GM19328 (cell line): ENCODE measurements at regions not wholly inside any gene's neighbourhood (a gene's known extent, or its start where the extent isn't known, plus 50 kb on each side); places are given as distances from the start of the nearest gene placed in this dataset.

Source experiments
- ATAC-seq: cut with Tn5 transposase; IDR thresholded peaks from one replicate; pipeline ENCODE4 v1.9.1; 2021; ENCODE audit warnings: mild to moderate bottlenecking, moderate library complexity; ENCODE audit not compliant: unreplicated experiment

DNA sequence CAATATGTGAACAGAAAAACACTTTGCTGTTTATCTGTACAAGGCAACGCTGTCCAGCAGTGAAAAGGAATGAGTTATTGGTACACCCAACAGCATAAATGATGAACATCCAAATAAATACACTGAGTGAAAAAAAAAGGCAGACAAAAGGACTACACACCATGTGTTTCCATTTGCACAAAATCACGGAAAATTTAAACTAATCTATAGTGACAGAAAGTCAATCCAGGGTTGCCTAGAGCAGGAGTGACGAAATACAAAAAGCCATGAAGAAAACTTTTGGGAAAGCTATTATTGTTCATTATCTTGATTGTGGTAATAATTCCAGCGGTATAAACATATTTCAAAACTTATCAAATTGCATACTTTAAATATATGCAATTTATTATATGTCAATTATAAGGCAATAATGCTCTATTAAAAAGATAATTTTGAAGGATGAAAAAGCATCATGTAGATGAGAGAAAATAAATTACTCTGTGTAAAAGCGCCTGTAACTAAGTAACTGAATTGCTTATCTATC is 578.0 kb upstream of the TMEM132C start:
- ATAC-seq, result no peak

DNA sequence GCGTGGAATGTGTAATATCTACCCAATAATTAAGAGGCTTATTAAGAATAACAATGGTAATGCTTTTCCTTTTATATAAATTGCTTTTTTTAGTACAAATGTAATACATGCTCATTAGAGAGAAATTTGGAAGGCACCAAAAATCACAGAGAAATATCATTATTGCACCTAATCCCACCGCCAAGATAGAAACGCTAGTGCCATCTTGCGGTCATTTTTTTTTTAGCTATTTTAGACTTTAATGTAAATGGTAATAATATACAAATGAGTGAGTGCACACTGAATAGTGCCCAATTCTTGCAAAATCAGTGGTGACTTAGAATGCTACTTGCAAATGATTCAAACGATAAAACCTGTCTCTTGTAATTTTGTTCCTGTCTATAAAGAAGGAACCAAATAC is 576.8 kb upstream of the TMEM132C start:
- ATAC-seq, result no peak

DNA sequence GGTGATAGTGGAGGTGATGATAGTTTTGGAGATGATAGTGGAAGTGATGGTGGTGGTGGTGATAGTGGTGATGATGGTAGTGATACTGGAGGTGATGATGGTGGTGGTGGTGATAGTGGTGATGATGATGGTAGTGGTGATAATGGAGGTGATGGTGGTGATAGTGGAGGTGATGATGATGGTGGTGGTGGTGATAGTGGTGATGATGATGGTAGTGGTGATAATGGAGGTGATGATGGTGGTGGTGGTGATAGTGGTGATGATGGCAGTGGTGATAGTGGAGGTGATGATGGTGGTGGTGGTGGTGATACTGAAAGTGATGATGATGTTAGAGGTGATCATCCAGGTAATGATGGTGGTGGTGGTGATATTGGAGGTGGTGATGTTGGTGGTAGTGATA is 570.0 kb upstream of the TMEM132C start:
- ATAC-seq, result no peak

DNA sequence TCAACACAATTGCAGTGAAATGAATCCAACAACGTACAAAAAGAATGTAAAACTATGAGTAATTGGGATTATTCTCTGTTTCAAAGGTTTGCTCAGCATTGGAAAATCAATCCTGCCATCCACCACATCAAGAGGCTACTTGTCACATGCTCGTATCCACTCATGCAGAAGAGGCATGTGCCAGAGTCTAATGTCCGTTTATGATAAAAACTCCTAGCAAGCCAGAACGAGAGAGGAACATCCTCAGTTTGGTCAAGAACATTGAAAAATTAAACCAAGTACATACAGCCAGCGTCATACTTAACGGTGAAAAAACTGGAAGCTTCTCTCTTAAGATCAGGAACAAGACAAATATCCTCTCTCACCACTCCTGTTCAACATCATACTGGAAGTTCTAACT is 563.9 kb upstream of the TMEM132C start:
- ATAC-seq, result no peak

DNA sequence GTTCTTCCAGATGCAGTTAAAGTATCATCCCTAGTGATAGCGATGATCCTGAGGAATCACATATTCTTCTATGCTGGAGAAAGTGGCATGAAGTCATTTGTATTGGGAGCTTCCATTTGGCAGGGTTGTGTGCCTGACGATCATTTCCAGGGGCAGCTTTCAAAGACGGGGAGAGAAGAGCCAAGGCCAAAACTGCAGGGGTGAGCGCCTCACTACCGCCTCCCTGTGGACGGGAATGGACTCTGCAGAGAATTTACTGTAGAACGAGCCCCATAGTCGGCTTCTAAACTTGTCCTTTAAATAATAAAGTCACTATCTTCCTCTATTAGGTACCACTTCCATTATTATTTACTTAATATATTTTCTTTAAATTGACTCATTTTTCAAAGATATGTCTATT is 555.9 kb upstream of the TMEM132C start:
- no peak for ATAC-seq

DNA sequence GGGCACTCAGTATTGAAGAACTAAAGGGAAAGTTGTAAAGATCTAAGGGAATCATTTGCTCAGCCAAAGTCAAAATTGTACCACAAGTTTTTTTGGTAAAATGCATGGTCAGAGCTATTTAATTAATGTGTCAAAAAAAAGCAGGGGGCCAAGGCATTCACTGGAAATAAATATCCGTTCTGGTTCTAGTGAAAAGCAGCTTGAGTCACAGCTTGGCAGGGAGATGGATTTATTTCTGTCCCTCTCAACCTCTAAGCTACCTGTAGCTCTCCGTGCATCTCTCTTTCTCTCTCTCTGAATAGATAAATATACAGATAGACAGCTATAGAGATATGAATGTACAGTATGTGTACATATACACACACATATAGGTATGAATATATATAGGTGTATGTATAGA is 554.4 kb upstream of the TMEM132C start:
- no peak for ATAC-seq

DNA sequence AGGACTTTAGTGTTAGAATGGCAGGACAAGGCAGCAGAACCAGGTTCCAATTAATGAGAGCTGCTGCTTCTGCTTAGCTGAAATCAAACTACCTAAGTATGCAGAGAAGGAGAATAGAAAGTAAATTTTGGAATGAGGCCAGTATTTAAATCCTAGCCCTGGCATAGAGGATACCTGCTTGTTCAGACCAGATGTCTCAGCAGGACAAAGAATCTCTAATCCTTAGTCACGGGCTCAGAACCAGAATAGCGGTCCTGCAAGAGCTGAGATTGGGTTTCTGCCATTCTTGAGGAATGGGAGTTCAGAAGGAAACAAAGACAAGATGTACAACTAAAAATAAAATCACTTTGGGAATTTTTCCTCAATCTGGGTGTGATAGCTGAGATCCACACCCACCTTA is 550.8 kb upstream of the TMEM132C start:
- ATAC-seq, result no peak

DNA sequence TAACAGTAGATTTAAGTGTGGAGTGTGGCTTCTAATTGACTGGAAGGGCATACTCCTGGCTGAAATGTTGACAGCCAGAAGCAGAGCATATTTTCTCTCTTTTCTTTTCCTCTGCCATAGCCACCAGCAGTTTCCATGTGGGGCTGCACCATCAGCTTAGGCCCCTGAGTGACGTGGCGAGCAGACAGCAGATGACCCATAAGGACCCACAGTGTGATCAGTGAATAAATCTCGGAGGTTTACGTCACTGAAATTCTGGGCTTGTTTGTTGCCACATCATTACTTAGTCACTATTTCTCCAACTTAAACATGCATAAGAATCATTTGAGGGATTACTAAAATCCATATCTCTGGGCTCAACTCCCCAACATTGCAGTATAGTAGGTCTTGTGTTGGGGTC is 549.7 kb upstream of the TMEM132C start:
- ATAC-seq, result no peak

DNA sequence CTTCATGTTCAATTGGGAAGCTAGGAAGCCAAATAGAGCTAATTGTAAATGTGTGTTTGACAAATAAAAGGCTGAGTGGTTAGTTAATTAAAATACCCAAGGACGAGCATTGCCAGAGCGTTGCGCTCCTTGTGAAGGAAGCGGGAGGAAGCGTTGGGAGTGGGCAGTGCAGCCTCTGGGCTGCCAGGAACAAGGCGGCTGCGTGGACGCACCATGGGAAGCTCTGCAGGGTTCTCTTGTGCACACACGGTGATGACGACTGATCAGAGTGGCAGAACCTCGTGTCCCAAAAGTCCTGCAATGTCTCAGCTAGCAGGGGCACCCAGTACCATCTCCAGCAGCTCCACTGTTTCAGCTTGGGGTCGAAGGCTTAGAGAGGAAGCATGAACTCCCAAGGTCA is 546.6 kb upstream of the TMEM132C start:
- ATAC-seq, result no peak

DNA sequence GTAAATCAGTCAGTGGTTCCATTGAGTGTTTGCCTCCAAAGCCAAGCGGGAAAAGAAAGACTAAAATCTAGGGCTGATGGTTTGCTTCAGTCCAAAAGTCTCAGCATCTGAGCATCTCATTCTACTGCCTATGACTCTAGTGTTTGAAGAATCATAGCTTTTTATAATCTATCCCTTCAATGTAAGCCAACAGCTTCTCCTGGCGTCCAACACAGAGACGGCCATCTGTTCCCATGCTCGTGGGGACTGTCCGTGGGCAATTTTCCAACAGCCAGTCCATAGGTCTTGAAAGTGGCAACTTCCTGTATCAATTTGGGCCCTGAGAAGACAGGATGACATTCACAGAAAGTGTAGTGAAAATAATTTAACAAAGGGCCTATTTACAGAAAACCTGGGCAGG is 544.4 kb upstream of the TMEM132C start:
- no peak for ATAC-seq

DNA sequence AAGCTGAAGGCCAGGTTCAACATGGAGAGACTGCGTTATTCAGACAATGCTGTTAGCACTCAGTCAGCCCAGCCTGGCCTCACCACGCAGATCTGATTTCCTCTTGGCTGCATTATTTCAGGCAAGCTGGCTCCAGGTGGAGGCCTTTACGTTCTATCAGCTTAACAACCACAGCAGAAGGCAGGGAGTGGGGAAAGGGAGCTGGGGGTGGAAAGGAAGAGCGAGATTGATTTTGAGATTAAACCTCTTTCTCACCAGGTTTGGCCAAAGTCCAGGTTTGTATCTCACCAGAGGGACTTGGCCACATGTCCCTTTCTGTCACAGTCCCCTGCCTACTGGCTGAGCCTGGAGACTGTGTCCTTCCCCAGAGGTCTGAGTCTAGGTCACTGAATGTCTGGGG is 543.7 kb upstream of the TMEM132C start:
- ATAC-seq, result no peak

DNA sequence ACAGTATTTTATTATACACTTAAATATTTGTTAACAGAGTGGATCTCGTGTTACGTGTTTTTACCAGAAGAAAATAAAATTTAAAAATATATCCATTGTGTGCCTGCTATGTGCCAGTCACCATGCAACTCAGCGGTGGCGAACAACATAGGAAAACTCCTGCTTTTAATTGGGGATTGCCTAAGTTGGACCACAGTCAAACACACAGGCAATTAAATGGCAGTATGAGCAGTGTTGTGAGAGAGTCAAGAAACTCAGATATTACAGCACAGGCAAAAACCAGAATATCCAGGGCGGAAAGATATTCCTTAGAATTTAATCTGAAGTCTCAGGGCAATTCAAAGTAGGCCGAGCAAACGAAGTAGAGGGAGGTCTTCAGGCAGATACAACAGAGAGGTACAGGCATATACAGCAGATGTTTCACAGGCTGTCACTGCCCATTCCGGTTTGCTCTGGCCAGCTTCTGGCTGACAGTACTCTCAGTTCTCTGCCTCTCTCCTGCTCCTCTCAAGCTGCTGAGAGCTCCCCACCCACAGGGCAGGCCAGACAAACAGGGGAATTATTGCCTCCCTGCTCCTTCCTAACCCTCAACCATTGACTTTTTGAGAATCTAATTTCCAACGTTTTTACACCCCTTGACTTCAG is 540.2 kb upstream of the TMEM132C start:
- no peak for ATAC-seq

DNA sequence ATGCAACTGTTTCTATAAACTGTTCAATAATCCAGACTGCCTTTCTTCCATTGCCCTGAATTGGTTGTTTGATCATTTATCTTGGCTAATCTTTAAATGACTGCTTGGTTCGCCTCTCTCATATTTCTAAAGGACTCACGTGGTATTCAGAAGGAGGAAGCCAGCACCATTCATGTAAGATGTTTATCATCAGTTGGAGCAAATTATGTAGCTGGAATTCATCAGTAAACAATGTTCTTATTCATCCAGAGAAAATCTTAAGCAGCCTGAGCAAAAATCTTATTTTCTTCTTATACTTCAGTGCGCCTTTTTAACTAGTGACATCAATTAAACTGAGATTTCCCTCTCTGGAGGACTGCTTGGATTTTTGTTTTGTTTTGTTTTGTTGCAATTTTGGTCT is 538.7 kb upstream of the TMEM132C start:
- no peak for ATAC-seq

DNA sequence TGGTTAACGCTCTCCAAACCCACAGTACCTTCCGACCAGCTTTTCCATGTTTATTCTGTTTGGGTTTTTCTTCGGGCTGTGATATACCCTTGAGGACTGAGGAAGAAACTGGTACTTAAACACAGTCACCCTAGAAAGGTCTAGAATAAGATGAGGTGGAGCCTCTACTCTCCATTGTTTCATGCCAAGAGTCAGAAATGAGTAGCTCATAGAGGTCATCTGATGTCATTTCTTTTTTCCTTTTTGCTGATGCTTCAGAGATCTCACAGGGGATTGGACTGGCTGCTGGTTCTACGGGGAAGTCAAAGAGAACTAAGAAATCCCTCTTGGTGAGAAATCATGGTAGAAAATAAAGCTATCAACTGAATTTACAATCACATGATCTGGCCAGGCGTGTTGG is 538.2 kb upstream of the TMEM132C start:
- no peak for ATAC-seq

DNA sequence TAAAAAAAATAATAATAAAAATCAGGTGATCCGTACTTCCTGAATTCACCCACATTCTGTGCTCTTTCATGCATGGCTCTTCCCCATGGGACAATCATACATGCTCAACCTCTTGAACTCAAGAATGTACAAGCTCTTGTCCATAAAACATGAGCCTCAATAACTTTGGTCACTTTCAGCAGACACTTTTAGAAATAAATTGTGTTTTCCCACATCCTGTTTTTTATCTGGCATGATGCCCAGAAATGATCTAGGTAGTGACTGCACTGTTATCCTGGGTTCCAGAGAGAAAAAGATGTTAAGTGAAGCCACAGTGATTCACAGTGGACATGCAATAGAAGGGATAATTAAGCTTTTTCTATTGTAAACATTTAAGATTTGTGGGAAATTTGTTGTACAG is 537.6 kb upstream of the TMEM132C start:
- no peak for ATAC-seq

DNA sequence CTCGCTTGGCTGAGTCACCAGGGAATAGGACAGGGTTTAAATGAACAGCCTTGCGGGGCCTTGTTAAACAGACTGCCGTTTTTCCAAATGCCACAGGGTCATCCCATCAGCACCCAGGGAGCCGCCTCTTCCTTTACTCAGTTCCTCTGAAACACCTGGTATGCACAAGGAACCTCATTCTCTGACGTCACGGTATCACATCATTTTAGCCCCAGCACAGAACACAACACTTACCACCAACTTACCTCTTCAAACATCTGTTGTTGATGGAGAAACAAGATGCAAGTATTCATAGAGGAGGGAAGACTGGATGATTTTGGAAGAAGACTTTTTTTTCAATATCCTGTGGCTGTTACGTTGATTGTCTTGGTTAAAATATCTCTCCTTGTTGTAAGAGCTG is 535.3 kb upstream of the TMEM132C start:
- ATAC-seq, result no peak

DNA sequence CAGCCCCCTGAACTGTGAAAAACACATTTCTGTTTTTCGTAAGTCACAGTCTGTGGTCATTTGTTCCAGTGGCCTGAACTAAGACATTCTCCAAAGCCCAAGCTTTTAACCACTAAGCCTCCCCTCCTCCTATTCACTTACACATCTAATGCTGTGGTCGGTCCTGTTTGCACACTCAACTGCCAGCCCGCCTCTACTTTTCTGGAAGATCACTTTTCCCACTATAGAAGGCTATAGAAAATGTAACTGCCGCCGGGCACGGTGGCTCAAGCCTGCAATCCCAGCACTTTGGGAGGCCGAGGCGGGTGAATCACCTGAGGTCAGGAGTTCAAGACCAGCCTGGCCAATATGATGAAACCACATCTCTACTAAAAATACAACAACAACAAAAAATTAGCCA is 524.7 kb upstream of the TMEM132C start:
- no peak for ATAC-seq

DNA sequence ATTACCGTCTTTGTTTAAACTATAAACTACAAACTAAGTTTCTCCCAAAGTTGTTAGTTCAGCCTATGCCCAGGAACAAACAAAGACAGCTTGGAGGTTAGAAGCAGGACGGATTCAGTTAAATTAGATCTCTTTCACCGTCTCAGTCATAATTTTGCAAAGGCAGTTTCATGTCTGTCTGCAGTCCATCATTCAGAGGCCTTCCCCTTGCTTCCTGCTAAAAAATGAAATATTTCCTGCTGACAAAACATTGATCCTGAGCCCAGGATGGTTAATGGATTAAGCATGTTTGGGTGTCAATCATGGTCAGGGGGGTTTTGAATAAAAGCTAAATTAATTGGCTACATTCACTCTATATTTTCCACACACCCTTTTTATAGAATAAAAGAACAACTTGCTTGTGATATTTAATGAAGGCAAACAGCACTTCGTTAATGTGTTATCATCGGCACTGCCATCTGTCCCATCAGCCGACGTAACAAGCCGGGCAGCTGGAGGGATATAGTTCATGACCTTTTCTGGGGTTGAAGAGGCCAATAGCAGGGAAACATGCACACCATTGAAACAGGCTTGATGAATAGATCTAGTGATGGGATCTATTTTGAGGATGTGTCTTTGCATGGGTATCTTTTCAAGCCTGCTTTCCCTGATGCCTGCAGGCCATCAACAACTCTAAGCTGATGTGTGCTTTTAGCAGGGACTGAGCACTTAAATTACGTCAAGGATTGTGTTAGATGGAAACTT is 521.3 kb upstream of the TMEM132C start:
- ATAC-seq, result no peak

DNA sequence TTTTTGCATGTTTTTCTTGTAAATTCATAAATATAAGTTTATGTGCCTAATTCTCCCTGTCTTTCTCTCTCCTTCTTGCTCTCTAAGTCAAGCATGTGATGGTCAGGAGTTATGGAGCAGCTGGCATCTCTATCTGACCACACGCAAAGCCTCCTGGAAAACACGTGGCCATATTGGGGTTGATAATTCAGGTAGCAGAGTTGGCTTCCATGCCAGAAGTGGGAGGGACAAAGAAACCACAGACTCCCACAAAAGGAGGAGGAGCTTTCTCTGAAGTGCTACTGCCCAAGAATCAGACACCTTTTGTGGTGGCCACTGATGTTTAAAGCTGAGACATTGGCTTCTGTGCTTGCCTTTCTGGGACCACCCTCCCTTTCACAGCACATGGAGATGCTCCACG is 517.6 kb upstream of the TMEM132C start:
- ATAC-seq, result no peak

DNA sequence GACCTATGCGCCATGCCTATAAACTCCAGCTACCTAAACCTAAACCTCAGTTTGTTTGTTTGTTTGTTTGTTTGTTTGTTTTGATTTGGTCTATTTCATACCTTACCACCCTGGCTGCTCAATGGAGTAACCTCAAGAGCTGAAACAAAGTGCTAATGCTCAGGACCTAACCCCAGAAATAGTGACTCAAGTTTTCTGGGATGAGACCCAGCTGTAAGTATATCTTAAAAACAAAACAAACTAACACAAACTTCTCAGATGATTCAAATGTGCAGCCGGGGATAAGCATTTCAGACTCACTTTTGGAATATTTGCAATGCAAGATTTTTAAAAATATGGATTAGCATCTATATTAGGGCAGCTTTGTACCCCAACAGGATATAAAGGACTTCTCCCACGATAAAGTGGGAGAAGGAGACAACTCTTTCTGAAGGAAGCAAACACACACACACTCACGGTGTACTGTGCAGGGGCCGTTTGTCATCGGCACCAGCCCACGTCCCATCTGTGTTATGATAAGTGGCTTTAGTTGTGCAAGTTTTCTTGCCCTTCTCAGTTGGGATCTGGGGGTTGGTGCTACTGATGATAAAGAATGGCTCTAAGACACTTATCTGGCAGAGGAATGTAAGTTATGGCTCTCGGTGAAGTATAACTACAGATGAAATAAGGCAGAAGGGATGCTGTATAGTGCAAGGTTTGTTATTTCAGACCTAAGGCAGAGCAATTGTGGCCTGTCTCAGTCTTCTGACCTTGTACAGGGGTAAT is 516.7 kb upstream of the TMEM132C start:
- ATAC-seq, result no peak

DNA sequence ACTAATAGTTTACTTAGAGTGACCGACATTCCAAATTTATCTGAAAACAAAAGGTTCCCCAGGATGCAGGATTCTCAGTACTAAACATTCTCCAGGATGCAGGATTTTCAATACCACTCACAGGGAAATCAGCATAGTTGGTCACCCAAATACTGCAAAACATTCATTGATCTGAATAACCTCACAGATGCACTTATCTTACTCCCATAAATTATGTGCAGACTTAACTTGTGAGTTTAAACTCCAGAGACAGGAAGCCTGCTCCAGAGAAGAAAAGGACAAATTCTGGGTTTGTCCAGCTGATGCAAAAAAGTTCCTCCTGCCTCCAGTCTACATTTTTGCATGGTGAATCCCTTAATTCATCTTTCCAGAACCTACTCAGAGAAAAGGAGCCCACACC is 514.2 kb upstream of the TMEM132C start:
- no peak for ATAC-seq

DNA sequence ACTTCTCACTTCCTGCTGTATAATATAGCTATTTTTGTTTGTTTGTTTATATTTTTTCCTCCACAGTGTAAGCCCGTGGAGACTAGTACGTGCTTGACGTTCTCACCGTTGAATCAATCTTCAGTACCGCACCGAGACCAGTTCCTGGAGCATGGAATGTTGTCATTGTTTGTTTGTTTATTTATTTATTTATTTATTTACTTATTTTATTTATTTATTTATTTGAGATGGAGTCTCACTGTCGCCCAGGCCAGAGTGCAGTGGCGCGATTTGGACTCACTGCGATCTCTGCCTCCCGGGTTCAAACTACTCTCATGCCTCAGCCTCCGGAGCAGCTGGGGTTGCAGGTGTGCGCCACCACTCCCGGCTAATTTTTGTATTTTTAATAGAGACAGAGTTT is 506.6 kb upstream of the TMEM132C start:
- ATAC-seq, result no peak
